ENCODE measurements at regions not wholly inside any gene's neighbourhood (a gene's known extent, or its start where the extent isn't known, plus 50 kb on each side); places are given as distances from the start of the nearest gene placed in this dataset.

GRCh38 chr13:106981051-106981450 is 413.1 kb upstream of the ARGLU1 start:
- Histone ChIP-seq H3K36me3 (ENCODE audit: control insufficient read depth in 1 of 2, insufficient read depth in 2 of 2, low read length in 2 of 2) (no peaks in the 10 kb centered on the region), H3K9me3 (ENCODE audit: control insufficient read depth in 1 of 2, low read length in 2 of 2) (no peaks in the 10 kb centered on the region), H3K27me3 (ENCODE audit: low read depth, low read length) (no peaks in the 10 kb centered on the region), H3K4me3 (ENCODE audit: low read depth in 1 of 2, low read length in 2 of 2) (no peak overlapping the region), H3K27ac (ENCODE audit: low read length) (no peak overlapping the region), H3K4me1 (ENCODE audit: control insufficient read depth in 1 of 2, insufficient read depth in 2 of 2, low read length in 2 of 2) (no peaks in the 10 kb centered on the region)

GRCh38 chr13:106967391-106967790 is 399.5 kb upstream of the ARGLU1 start:
- Histone ChIP-seq H3K27ac (ENCODE audit: low read length) (no peak overlapping the region), H3K4me3 (ENCODE audit: low read depth in 1 of 2, low read length in 2 of 2) (no peak overlapping the region), H3K27me3 (ENCODE audit: low read depth, low read length) (no peaks in the 10 kb centered on the region), H3K9me3 (ENCODE audit: control insufficient read depth in 1 of 2, low read length in 2 of 2) (no peaks in the 10 kb centered on the region), H3K4me1 (ENCODE audit: control insufficient read depth in 1 of 2, insufficient read depth in 2 of 2, low read length in 2 of 2) (no peaks in the 10 kb centered on the region), H3K36me3 (ENCODE audit: control insufficient read depth in 1 of 2, insufficient read depth in 2 of 2, low read length in 2 of 2) (no peaks in the 10 kb centered on the region)

- H3K9me3 ChIP-seq (ENCODE audit: control insufficient read depth in 1 of 2, low read length in 2 of 2), result no peaks in the 10 kb centered on the region
- H3K4me3 ChIP-seq (ENCODE audit: low read depth in 1 of 2, low read length in 2 of 2), result no peak overlapping the region
- no peaks in the 10 kb centered on the region for H3K27me3 ChIP-seq (ENCODE audit: low read depth, low read length)
- no peaks in the 10 kb centered on the region for H3K36me3 ChIP-seq (ENCODE audit: control insufficient read depth in 1 of 2, insufficient read depth in 2 of 2, low read length in 2 of 2)
- no peak overlapping the region for H3K27ac ChIP-seq (ENCODE audit: low read length)
- H3K4me1 ChIP-seq (ENCODE audit: control insufficient read depth in 1 of 2, insufficient read depth in 2 of 2, low read length in 2 of 2), result no peaks in the 10 kb centered on the region
Measured at GRCh38 chr13:106963151-106963550, 395.2 kb upstream of the ARGLU1 start.

- Histone ChIP-seq H3K4me1 (ENCODE audit: control insufficient read depth in 1 of 2, insufficient read depth in 2 of 2, low read length in 2 of 2) (no peaks in the 10 kb centered on the region), H3K9me3 (ENCODE audit: control insufficient read depth in 1 of 2, low read length in 2 of 2) (no peaks in the 10 kb centered on the region), H3K4me3 (ENCODE audit: low read depth in 1 of 2, low read length in 2 of 2) (no peak overlapping the region), H3K36me3 (ENCODE audit: control insufficient read depth in 1 of 2, insufficient read depth in 2 of 2, low read length in 2 of 2) (no peaks in the 10 kb centered on the region), H3K27me3 (ENCODE audit: low read depth, low read length) (no peaks in the 10 kb centered on the region), H3K27ac (ENCODE audit: low read length) (no peak overlapping the region)
Measured at GRCh38 chr13:106961651-106962050, 393.7 kb upstream of the ARGLU1 start.

GRCh38 chr13:106961216-106961615 is 393.3 kb upstream of the ARGLU1 start:
- Histone ChIP-seq H3K27ac (ENCODE audit: low read length) (no peak overlapping the region), H3K36me3 (ENCODE audit: control insufficient read depth in 1 of 2, insufficient read depth in 2 of 2, low read length in 2 of 2) (no peaks in the 10 kb centered on the region), H3K9me3 (ENCODE audit: control insufficient read depth in 1 of 2, low read length in 2 of 2) (no peaks in the 10 kb centered on the region), H3K4me1 (ENCODE audit: control insufficient read depth in 1 of 2, insufficient read depth in 2 of 2, low read length in 2 of 2) (no peaks in the 10 kb centered on the region), H3K4me3 (ENCODE audit: low read depth in 1 of 2, low read length in 2 of 2) (no peak overlapping the region), H3K27me3 (ENCODE audit: low read depth, low read length) (no peaks in the 10 kb centered on the region)

- Histone ChIP-seq H3K27me3 (ENCODE audit: low read depth, low read length) (no peaks in the 10 kb centered on the region), H3K4me1 (ENCODE audit: control insufficient read depth in 1 of 2, insufficient read depth in 2 of 2, low read length in 2 of 2) (no peaks in the 10 kb centered on the region), H3K9me3 (ENCODE audit: control insufficient read depth in 1 of 2, low read length in 2 of 2) (peaks cover 0 to 8% of the 10 kb centered on the region in 2 donors), H3K4me3 (ENCODE audit: low read depth in 1 of 2, low read length in 2 of 2) (no peak overlapping the region), H3K27ac (ENCODE audit: low read length) (no peak overlapping the region), H3K36me3 (ENCODE audit: control insufficient read depth in 1 of 2, insufficient read depth in 2 of 2, low read length in 2 of 2) (no peaks in the 10 kb centered on the region)
Measured at GRCh38 chr13:106958621-106959048, 390.7 kb upstream of the ARGLU1 start.

GRCh38 chr13:106942563-106942962 is 374.6 kb upstream of the ARGLU1 start:
- Histone ChIP-seq H3K27ac (ENCODE audit: low read length) (no peak overlapping the region), H3K27me3 (ENCODE audit: low read depth, low read length) (no peaks in the 10 kb centered on the region), H3K4me1 (ENCODE audit: control insufficient read depth in 1 of 2, insufficient read depth in 2 of 2, low read length in 2 of 2) (no peaks in the 10 kb centered on the region), H3K4me3 (ENCODE audit: low read depth in 1 of 2, low read length in 2 of 2) (no peak overlapping the region), H3K9me3 (ENCODE audit: control insufficient read depth in 1 of 2, low read length in 2 of 2) (peaks cover 0 to 5% of the 10 kb centered on the region in 2 donors), H3K36me3 (ENCODE audit: control insufficient read depth in 1 of 2, insufficient read depth in 2 of 2, low read length in 2 of 2) (no peaks in the 10 kb centered on the region)

- Histone ChIP-seq H3K27me3 (ENCODE audit: low read depth, low read length) (no peaks in the 10 kb centered on the region), H3K4me1 (ENCODE audit: control insufficient read depth in 1 of 2, insufficient read depth in 2 of 2, low read length in 2 of 2) (no peaks in the 10 kb centered on the region), H3K4me3 (ENCODE audit: low read depth in 1 of 2, low read length in 2 of 2) (no peak overlapping the region), H3K36me3 (ENCODE audit: control insufficient read depth in 1 of 2, insufficient read depth in 2 of 2, low read length in 2 of 2) (no peaks in the 10 kb centered on the region), H3K9me3 (ENCODE audit: control insufficient read depth in 1 of 2, low read length in 2 of 2) (peaks cover 0 to 5% of the 10 kb centered on the region in 2 donors), H3K27ac (ENCODE audit: low read length) (no peak overlapping the region)
Measured at GRCh38 chr13:106941779-106942178, 373.8 kb upstream of the ARGLU1 start.

GRCh38 chr13:106927421-106927820 is 359.5 kb upstream of the ARGLU1 start:
- Histone ChIP-seq H3K27ac (ENCODE audit: low read length) (no peak overlapping the region), H3K4me1 (ENCODE audit: control insufficient read depth in 1 of 2, insufficient read depth in 2 of 2, low read length in 2 of 2) (no peaks in the 10 kb centered on the region), H3K9me3 (ENCODE audit: control insufficient read depth in 1 of 2, low read length in 2 of 2) (no peaks in the 10 kb centered on the region), H3K36me3 (ENCODE audit: control insufficient read depth in 1 of 2, insufficient read depth in 2 of 2, low read length in 2 of 2) (no peaks in the 10 kb centered on the region), H3K4me3 (ENCODE audit: low read depth in 1 of 2, low read length in 2 of 2) (no peak overlapping the region), H3K27me3 (ENCODE audit: low read depth, low read length) (no peaks in the 10 kb centered on the region)

GRCh38 chr13:106922384-106922783 is 354.4 kb upstream of the ARGLU1 start:
- H3K36me3 ChIP-seq (ENCODE audit: control insufficient read depth in 1 of 2, insufficient read depth in 2 of 2, low read length in 2 of 2), result no peaks in the 10 kb centered on the region
- no peak overlapping the region for H3K27ac ChIP-seq (ENCODE audit: low read length)
- H3K4me1 ChIP-seq (ENCODE audit: control insufficient read depth in 1 of 2, insufficient read depth in 2 of 2, low read length in 2 of 2), result peaks cover 0 to 5% of the 10 kb centered on the region in 2 donors
- no peaks in the 10 kb centered on the region for H3K9me3 ChIP-seq (ENCODE audit: control insufficient read depth in 1 of 2, low read length in 2 of 2)
- no peak overlapping the region for H3K4me3 ChIP-seq (ENCODE audit: low read depth in 1 of 2, low read length in 2 of 2)
- no peaks in the 10 kb centered on the region for H3K27me3 ChIP-seq (ENCODE audit: low read depth, low read length)

- Histone ChIP-seq H3K9me3 (ENCODE audit: control insufficient read depth in 1 of 2, low read length in 2 of 2) (no peaks in the 10 kb centered on the region), H3K4me3 (ENCODE audit: low read depth in 1 of 2, low read length in 2 of 2) (no peak overlapping the region), H3K4me1 (ENCODE audit: control insufficient read depth in 1 of 2, insufficient read depth in 2 of 2, low read length in 2 of 2) (peaks cover 0 to 5% of the 10 kb centered on the region in 2 donors), H3K27ac (ENCODE audit: low read length) (no peak overlapping the region), H3K36me3 (ENCODE audit: control insufficient read depth in 1 of 2, insufficient read depth in 2 of 2, low read length in 2 of 2) (no peaks in the 10 kb centered on the region), H3K27me3 (ENCODE audit: low read depth, low read length) (no peaks in the 10 kb centered on the region)
Measured at GRCh38 chr13:106919638-106920037, 351.7 kb upstream of the ARGLU1 start.

GRCh38 chr13:106919133-106919532 is 351.2 kb upstream of the ARGLU1 start:
- no peaks in the 10 kb centered on the region for H3K27me3 ChIP-seq (ENCODE audit: low read depth, low read length)
- no peaks in the 10 kb centered on the region for H3K9me3 ChIP-seq (ENCODE audit: control insufficient read depth in 1 of 2, low read length in 2 of 2)
- H3K4me1 ChIP-seq (ENCODE audit: control insufficient read depth in 1 of 2, insufficient read depth in 2 of 2, low read length in 2 of 2), result peaks cover 0 to 5% of the 10 kb centered on the region in 2 donors
- no peaks in the 10 kb centered on the region for H3K36me3 ChIP-seq (ENCODE audit: control insufficient read depth in 1 of 2, insufficient read depth in 2 of 2, low read length in 2 of 2)
- no peak overlapping the region for H3K27ac ChIP-seq (ENCODE audit: low read length)
- H3K4me3 ChIP-seq (ENCODE audit: low read depth in 1 of 2, low read length in 2 of 2), result no peak overlapping the region
